Lower lobe of right lung (tissue), 2 donors: ENCODE measurements at regions not wholly inside any gene's neighbourhood (a gene's known extent, or its start where the extent isn't known, plus 50 kb on each side); places are given as distances from the start of the nearest gene placed in this dataset.

Experiments
- ATAC-seq, 2 donors: fragments of 200-7000 bp; cut with Tn5 transposase; one replicate each; pipeline ENCODE4 v1.9.1; 2020 to 2022; ENCODE audit warnings: mild to moderate bottlenecking in 2 of 2, moderate library complexity in 2 of 2
- DNase-seq: peaks from one replicate; pipeline ENCODE4 v3.0.0-alpha.2; 2020
- H3K27ac ChIP-seq: fragments of 200-600 bp; one replicate; pipeline ENCODE4 v1.8.0; 2022
- H3K27me3 ChIP-seq: fragments of 200-600 bp; one replicate; pipeline ENCODE4 v1.8.0; 2022; ENCODE audit warnings: low read depth
- H3K36me3 ChIP-seq: fragments of 200-600 bp; one replicate; pipeline ENCODE4 v1.8.0; 2022; ENCODE audit warnings: mild to moderate bottlenecking
- H3K4me1 ChIP-seq: fragments of 200-600 bp; one replicate; pipeline ENCODE4 v1.8.0; 2022
- H3K4me3 ChIP-seq: fragments of 200-600 bp; one replicate; pipeline ENCODE4 v1.8.0; 2022; ENCODE audit warnings: mild to moderate bottlenecking
- H3K9me3 ChIP-seq: fragments of 200-600 bp; one replicate; pipeline ENCODE4 v1.8.0; 2022
- CTCF ChIP-seq: fragments of 200-600 bp; IDR thresholded peaks from one replicate; pipeline ENCODE4 v1.8.0; 2022; ENCODE audit warnings: antibody characterized with exemption, mild to moderate bottlenecking
- intact Hi-C: fragments of 100-400 bp; cut with DNase I; formaldehyde crosslinking; loops from one replicate; pipeline ENCODE4 v1.11.0; 2022
- donor health status: DM: no; HTN: yes; CAD: no; lungs with severe emphysema.

- H3K4me1 ChIP-seq = no peaks in the 10 kb centered on the region
- DNase-seq (no peak), ATAC-seq (peak; percentile 11 to 35)
- intact Hi-C loops = no loop called here
- no peaks in the 10 kb centered on the region for H3K27me3 ChIP-seq
- no peaks in the 10 kb centered on the region for H3K36me3 ChIP-seq
- no peak overlapping the region for H3K4me3 ChIP-seq
- H3K27ac ChIP-seq = no peak overlapping the region
- no peak for TF ChIP-seq CTCF
- H3K9me3 ChIP-seq = no peaks in the 10 kb centered on the region
Measured at GRCh38 chr12:61356485-61356884, 903.7 kb upstream of the USP15 start.

GRCh38 chr12:61357496-61357895 is 902.7 kb upstream of the USP15 start:
- H3K36me3 ChIP-seq = no peaks in the 10 kb centered on the region
- ATAC-seq = no peak

GRCh38 chr12:61362037-61362436 is 898.2 kb upstream of the USP15 start:
- no peak for DNase-seq
- no peak overlapping the region for H3K4me3 ChIP-seq
- no peak for ATAC-seq
- TF ChIP-seq CTCF = no peak
- no peaks in the 10 kb centered on the region for H3K27me3 ChIP-seq
- no peak overlapping the region for H3K27ac ChIP-seq
- no peaks in the 10 kb centered on the region for H3K9me3 ChIP-seq
- intact Hi-C loops = no loop called here
- no peaks in the 10 kb centered on the region for H3K36me3 ChIP-seq
- no peaks in the 10 kb centered on the region for H3K4me1 ChIP-seq

More at GRCh38 chr12:61357496-61357895, 902.7 kb upstream of the USP15 start:
- intact Hi-C loops = no loop called here
- no peak overlapping the region for H3K4me3 ChIP-seq
- no peaks in the 10 kb centered on the region for H3K27me3 ChIP-seq
- no peak for TF ChIP-seq CTCF
- no peak for DNase-seq
- H3K9me3 ChIP-seq = no peaks in the 10 kb centered on the region
- H3K4me1 ChIP-seq = no peaks in the 10 kb centered on the region
- H3K27ac ChIP-seq = no peak overlapping the region

GRCh38 chr12:61365001-61365400 is 895.2 kb upstream of the USP15 start:
- no peak overlapping the region for H3K27ac ChIP-seq
- no peaks in the 10 kb centered on the region for H3K36me3 ChIP-seq
- H3K4me3 ChIP-seq = no peak overlapping the region
- H3K4me1 ChIP-seq = no peaks in the 10 kb centered on the region
- ATAC-seq = no peak
- H3K9me3 ChIP-seq = no peaks in the 10 kb centered on the region
- H3K27me3 ChIP-seq = no peaks in the 10 kb centered on the region
- no peak for DNase-seq
- TF ChIP-seq CTCF = no peak
- intact Hi-C loops = no loop called here

- intact Hi-C loops = no loop called here
- ATAC-seq = no peak
- Histone ChIP-seq H3K36me3 (no peaks in the 10 kb centered on the region), H3K9me3 (no peaks in the 10 kb centered on the region), H3K27ac (no peak overlapping the region), H3K4me3 (no peak overlapping the region), H3K27me3 (no peaks in the 10 kb centered on the region), H3K4me1 (no peaks in the 10 kb centered on the region)
- TF ChIP-seq CTCF = no peak
- DNase-seq = no peak
Measured at GRCh38 chr12:61367281-61367785, 892.9 kb upstream of the USP15 start.
